ENCODE measurements at regions not wholly inside any gene's neighbourhood (a gene's known extent, or its start where the extent isn't known, plus 50 kb on each side); places are given as distances from the start of the nearest gene placed in this dataset.

DNA sequence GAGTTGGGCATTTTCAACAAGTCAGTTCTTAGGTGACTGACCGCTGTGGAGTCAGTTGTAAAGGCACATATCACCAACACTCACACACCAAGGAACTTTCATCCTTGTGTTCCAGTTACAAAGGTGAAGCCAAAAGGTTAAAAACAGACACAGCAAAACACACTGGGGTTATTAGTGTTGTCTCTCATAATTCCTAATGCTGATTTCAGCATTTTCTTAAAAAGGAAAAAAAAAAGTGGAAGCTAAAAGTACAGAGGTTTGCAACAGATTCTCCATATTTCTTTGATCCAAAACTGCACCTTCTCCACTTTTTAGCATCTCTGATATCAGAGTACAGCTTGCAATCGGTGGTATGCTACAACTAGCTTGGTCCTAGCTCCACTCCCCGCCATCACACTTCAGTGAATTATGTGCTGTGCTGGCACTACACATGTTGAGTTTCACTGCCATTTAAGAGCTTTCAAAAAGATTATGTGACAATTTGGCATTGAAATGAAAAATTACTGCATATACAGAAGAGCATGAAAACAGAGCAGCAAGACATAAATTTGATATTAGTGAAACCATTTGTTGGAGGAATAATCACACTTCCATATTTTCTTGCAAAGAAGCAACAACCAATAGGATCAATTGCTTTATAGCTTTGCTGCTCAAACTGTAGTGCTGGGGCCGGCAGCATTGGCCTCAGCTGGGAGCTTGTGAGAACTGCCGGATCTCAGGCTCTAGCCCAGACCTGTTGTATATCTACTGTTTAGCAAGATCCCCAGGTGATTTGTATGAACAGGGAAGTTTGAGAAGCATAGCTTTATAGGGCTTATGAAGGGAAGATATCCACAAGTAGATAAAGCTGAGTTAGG lies 62.3 kb upstream of the DAPL1 start:
- no peak for TF ChIP-seq EP300 (IDR thresholded peaks at IDR 0.05)
- TF ChIP-seq POLR2AphosphoS5 (IDR thresholded peaks at IDR 0.05): no peak
- DNase-seq (ENCODE audit: low spot score in 2 of 2): no peak
- peak overlapping the region; percentile 53 for H3K27ac ChIP-seq
- H3K36me3 ChIP-seq: no peaks in the 10 kb centered on the region
- H3K4me1 ChIP-seq: peaks cover 21% of the 10 kb centered on the region
- H3K27me3 ChIP-seq: no peaks in the 10 kb centered on the region
- 62% methylated on average over 5 of the region's 5 CpGs for WGBS
- no peak overlapping the region for H3K4me3 ChIP-seq
- no peaks in the 10 kb centered on the region for H3K9me3 ChIP-seq

DNA sequence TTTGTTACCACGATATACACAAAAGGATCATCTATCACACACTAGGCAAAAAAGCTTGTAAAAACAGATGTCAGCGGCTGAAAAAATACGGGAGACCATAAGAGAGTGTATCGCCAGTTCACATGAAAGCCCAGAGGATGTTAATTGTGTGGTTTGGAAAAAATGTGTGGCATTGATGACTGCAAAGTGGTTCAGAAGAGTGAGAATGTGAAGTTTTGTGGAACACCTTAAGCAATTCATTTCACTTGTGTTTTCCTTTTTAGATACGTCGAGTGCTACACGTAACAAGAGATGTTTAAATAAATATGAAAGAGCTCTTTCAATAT lies 61.7 kb upstream of the DAPL1 start:
- Histone ChIP-seq H3K9me3 (no peaks in the 10 kb centered on the region), H3K4me3 (no peak overlapping the region), H3K36me3 (no peaks in the 10 kb centered on the region), H3K27me3 (no peaks in the 10 kb centered on the region), H3K4me1 (peaks cover 21% of the 10 kb centered on the region), H3K27ac (peak overlapping the region; percentile 53)
- DNase-seq (ENCODE audit: low spot score in 2 of 2): no peak
- WGBS: 61% methylated on average over 7 of the region's 7 CpGs
- no peak for TF ChIP-seq POLR2AphosphoS5 (IDR thresholded peaks at IDR 0.05)
- TF ChIP-seq POLR2A (IDR thresholded peaks at IDR 0.05): no peak
- no peak for TF ChIP-seq EP300 (IDR thresholded peaks at IDR 0.05)
- TF ChIP-seq, protein P1, sequence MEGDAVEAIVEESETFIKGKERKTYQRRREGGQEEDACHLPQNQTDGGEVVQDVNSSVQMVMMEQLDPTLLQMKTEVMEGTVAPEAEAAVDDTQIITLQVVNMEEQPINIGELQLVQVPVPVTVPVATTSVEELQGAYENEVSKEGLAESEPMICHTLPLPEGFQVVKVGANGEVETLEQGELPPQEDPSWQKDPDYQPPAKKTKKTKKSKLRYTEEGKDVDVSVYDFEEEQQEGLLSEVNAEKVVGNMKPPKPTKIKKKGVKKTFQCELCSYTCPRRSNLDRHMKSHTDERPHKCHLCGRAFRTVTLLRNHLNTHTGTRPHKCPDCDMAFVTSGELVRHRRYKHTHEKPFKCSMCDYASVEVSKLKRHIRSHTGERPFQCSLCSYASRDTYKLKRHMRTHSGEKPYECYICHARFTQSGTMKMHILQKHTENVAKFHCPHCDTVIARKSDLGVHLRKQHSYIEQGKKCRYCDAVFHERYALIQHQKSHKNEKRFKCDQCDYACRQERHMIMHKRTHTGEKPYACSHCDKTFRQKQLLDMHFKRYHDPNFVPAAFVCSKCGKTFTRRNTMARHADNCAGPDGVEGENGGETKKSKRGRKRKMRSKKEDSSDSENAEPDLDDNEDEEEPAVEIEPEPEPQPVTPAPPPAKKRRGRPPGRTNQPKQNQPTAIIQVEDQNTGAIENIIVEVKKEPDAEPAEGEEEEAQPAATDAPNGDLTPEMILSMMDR (IDR thresholded peaks at IDR 0.05): no peak

DNA sequence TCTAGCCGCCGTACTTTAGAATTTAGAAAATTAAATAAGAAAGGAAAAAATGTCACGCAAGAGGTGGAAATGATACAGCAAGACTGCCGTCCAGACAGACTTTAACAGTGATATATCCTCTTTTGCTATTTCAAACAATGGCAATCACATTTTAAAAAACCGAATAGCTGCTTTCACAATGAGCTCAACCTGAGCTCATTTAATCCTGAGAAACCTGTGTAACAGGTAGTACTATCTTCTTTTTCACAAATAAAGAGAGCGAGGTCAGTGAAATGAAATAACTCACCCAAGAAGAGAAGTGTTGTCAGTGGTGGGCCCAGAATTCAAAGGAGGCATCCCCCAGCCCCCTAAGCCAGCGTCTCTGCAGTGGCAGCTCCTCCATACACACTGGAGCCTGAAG lies 60.7 kb upstream of the DAPL1 start:
- WGBS: 73% methylated on average over 7 of the region's 7 CpGs
- Histone ChIP-seq H3K36me3 (no peaks in the 10 kb centered on the region), H3K9me3 (no peaks in the 10 kb centered on the region), H3K4me1 (peaks cover 19% of the 10 kb centered on the region), H3K27ac (peak overlapping the region; percentile 76), H3K4me3 (no peak overlapping the region), H3K27me3 (no peaks in the 10 kb centered on the region)
- no peak for TF ChIP-seq EP300 (IDR thresholded peaks at IDR 0.05)
- TF ChIP-seq, protein P1 (IDR thresholded peaks at IDR 0.05): no peak
- DNase-seq (ENCODE audit: low spot score in 2 of 2): no peak

DNA sequence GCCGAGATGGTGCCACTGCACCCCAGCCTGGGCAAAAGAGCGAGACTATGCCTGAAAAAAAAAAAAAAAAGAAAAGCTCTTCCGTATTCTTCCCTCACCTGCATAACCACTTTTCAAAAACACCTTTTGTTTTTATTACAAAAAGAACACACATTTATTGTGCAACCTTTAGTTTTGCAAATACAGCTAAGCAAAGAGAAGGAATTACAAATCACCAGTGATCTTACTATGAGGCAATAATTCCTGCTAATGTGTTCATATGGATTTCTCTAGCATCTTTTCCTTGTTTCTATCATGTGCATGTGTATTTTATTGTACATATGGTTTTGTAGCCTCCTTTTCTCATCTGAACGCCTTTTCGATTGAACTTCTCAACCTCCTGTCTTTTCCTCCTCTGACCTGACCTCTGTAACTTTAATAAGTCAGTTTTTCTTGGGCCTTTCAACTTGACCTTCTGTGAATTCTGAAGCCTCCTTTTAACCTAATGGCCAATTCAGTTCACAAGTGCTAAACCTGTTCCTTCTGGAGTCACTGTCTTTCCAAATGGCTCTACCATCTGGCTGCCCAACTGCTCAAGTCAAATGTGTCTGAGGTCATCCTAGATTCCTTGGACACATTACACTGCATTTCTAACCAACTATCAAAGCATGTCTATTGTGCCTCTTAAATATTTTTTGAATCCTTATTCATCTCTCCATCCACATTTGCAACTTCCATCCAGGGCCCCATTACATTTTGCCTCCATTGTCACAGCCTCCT lies 59.1 kb upstream of the DAPL1 start:
- WGBS: 68% methylated on average over 5 of the region's 5 CpGs
- H3K4me1 ChIP-seq: peaks cover 18% of the 10 kb centered on the region
- no peak for DNase-seq (ENCODE audit: low spot score in 2 of 2)
- no peaks in the 10 kb centered on the region for H3K9me3 ChIP-seq
- no peaks in the 10 kb centered on the region for H3K36me3 ChIP-seq
- no peaks in the 10 kb centered on the region for H3K27me3 ChIP-seq
- no peak overlapping the region for H3K4me3 ChIP-seq
- TF ChIP-seq POLR2AphosphoS5 (IDR thresholded peaks at IDR 0.05) (no peak), POLR2A (IDR thresholded peaks at IDR 0.05) (no peak), EP300 (IDR thresholded peaks at IDR 0.05) (no peak)
- TF ChIP-seq, protein P1 (IDR thresholded peaks at IDR 0.05): no peak
- peak overlapping the region; percentile 76 for H3K27ac ChIP-seq

DNA sequence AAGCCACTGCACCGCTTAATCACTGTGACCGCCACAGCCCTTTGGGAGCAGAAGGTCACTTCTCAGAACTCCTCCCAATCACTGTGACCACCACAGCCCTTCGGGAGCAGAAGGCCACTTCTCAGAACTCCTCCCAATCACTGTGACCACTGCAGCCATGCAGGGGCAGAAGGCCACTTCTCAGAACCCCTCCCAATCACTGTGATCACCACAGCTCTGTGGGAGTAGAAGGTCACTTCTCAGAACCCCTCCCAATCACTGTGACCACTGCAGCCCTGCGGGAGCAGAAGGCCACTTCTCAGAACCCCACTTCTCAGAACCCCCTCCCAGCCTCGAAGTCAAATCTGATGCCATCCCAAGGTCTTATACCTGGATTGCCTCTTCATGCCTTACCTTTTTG lies 56.8 kb upstream of the DAPL1 start:
- no peak overlapping the region for H3K4me3 ChIP-seq
- no peaks in the 10 kb centered on the region for H3K36me3 ChIP-seq
- H3K27me3 ChIP-seq: no peaks in the 10 kb centered on the region
- DNase-seq (ENCODE audit: low spot score in 2 of 2): no peak
- no peaks in the 10 kb centered on the region for H3K9me3 ChIP-seq
- TF ChIP-seq POLR2AphosphoS5 (IDR thresholded peaks at IDR 0.05): no peak
- TF ChIP-seq POLR2A (IDR thresholded peaks at IDR 0.05): no peak
- TF ChIP-seq, protein P1 (IDR thresholded peaks at IDR 0.05): no peak
- TF ChIP-seq EP300 (IDR thresholded peaks at IDR 0.05): no peak
- H3K27ac ChIP-seq: no peak overlapping the region
- WGBS: 87% methylated on average over 5 of the region's 5 CpGs
- H3K4me1 ChIP-seq: peaks cover 11% of the 10 kb centered on the region
